D341Med (cell line): ENCODE measurements at regions not wholly inside any gene's neighbourhood (a gene's known extent, or its start where the extent isn't known, plus 50 kb on each side); places are given as distances from the start of the nearest gene placed in this dataset.
"Not testable (repeated sequence)": the region's sequence is repeated elsewhere in the genome, so short reads cannot be mapped to it uniquely, and the experiment has no call there.

Experiments
- DNase-seq: peaks from one replicate; pipeline ENCODE4 v3.0.0; 2012; ENCODE audit warnings: low spot score

- DNase-seq = no peak
Measured at GRCh38 chr2:190742431-190742830, 93.5 kb downstream of the NAB1 start.

- DNase-seq = no peak
Measured at GRCh38 chr2:190744041-190744440, 95.2 kb downstream of the NAB1 start.

- no peak for DNase-seq
Measured at GRCh38 chr2:190746971-190747761, 98.3 kb downstream of the NAB1 start.

GRCh38 chr2:190748966-190749365, 100.1 kb downstream of the NAB1 start:
- DNase-seq = no peak

- no peak for DNase-seq
Measured at GRCh38 chr2:190755772-190756415, 107.0 kb downstream of the NAB1 start.

- no peak for DNase-seq
Measured at GRCh38 chr2:190759749-190760213, 110.9 kb downstream of the NAB1 start.

- not testable (repeated sequence) for DNase-seq
Measured at GRCh38 chr2:190760353-190761150, 111.7 kb downstream of the NAB1 start.

- not testable (repeated sequence) for DNase-seq
Measured at GRCh38 chr2:190761216-190761615, 112.3 kb downstream of the NAB1 start.

GRCh38 chr2:190762566-190762965, 113.7 kb downstream of the NAB1 start:
- no peak for DNase-seq

GRCh38 chr2:190763100-190763499, 114.2 kb downstream of the NAB1 start:
- no peak for DNase-seq

- DNase-seq = no peak
Measured at GRCh38 chr2:190763901-190764514, 115.1 kb downstream of the NAB1 start.

GRCh38 chr2:190765386-190766173, 115.0 kb upstream of the GLS start:
- no peak for DNase-seq

GRCh38 chr2:190766174-190766572, 114.4 kb upstream of the GLS start:
- DNase-seq = no peak

- DNase-seq = no peak
Measured at GRCh38 chr2:190766595-190766994, 114.0 kb upstream of the GLS start.

- no peak for DNase-seq
Measured at GRCh38 chr2:190767821-190768220, 112.8 kb upstream of the GLS start.

GRCh38 chr2:190769258-190769657, 111.4 kb upstream of the GLS start:
- no peak for DNase-seq

- no peak for DNase-seq
Measured at GRCh38 chr2:190771726-190772125, 108.9 kb upstream of the GLS start.

GRCh38 chr2:190780594-190780993, 100.0 kb upstream of the GLS start:
- no peak for DNase-seq

GRCh38 chr2:190781604-190782198, 98.9 kb upstream of the GLS start:
- peak; percentile 64 for DNase-seq

GRCh38 chr2:190782264-190782663, 98.4 kb upstream of the GLS start:
- DNase-seq = no peak
